Activated CD4-positive, alpha-beta memory T cell treated with anti-CD3 and anti-CD28 coated beads, Interleukin-2, amount 10 ng/mL, durations not matched to agents 7 days and 5 days (primary cell): ENCODE measurements at regions not wholly inside any gene's neighbourhood (a gene's known extent, or its start where the extent isn't known, plus 50 kb on each side); places are given as distances from the start of the nearest gene placed in this dataset.

Experiments
- CTCF ChIA-PET: fragments of 350-600 bp; sonication (Branson Sonifier 250); formaldehyde crosslinking; loops from one replicate; lab custom pipeline; 2021; ENCODE audit warnings: antibody characterized with exemption, inconsistent platforms; lab: Charles Lee
- POLR2A ChIA-PET: fragments of 350-600 bp; sonication (Branson Sonifier 250); formaldehyde crosslinking; loops from one replicate; lab custom pipeline; 2021; ENCODE audit warnings: antibody characterized with exemption; lab: Charles Lee
- DNase-seq: peaks from one replicate; pipeline ENCODE4 v3.0.0-alpha.2; 2020
- H3K27ac Mint-ChIP-seq: one replicate; pipeline ENCODE4 v1.8.0; 2021; ENCODE audit warnings: mild to moderate bottlenecking, mixed read lengths
- H3K27me3 Mint-ChIP-seq: one replicate; pipeline ENCODE4 v1.8.0; 2021; ENCODE audit warnings: mixed read lengths
- H3K36me3 Mint-ChIP-seq: one replicate; pipeline ENCODE4 v1.8.0; 2021; ENCODE audit warnings: low read depth, mixed read lengths
- H3K4me1 Mint-ChIP-seq: one replicate; pipeline ENCODE4 v1.8.0; 2021; ENCODE audit warnings: mixed read lengths
- H3K4me3 Mint-ChIP-seq: one replicate; pipeline ENCODE4 v1.8.0; 2021; ENCODE audit warnings: mild to moderate bottlenecking, mixed read lengths
- H3K9me3 Mint-ChIP-seq: one replicate; pipeline ENCODE4 v1.8.0; 2021; ENCODE audit warnings: mixed read lengths

DNA sequence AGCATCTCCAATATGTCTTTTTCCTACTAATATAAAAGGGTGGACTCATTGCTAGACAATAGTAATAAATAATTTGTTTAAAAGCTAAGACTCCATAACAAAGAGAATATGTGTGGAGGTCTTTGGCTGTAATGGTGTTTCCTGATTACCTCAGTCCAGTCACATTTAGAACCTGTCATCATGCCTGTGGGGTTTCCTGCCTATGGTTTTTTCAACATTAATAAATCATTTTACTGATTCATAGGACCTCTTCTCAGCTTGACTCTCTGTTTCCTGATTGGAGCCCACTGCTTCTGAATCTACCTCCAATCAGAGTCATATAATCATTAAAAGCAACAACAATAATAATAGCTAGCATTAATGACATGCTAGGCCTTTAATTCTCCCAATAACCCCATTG lies 52.4 kb upstream of the GNAI1 start:
- ChIA-PET CTCF (no interaction called here), POLR2A (no interaction called here)
- Mint-ChIP-seq H3K4me3 (no peak overlapping the region), H3K27me3 (no peaks in the 10 kb centered on the region), H3K9me3 (no peaks in the 10 kb centered on the region), H3K36me3 (no peaks in the 10 kb centered on the region), H3K4me1 (peaks cover 4% of the 10 kb centered on the region), H3K27ac (no peak overlapping the region)
- DNase-seq, result no peak

DNA sequence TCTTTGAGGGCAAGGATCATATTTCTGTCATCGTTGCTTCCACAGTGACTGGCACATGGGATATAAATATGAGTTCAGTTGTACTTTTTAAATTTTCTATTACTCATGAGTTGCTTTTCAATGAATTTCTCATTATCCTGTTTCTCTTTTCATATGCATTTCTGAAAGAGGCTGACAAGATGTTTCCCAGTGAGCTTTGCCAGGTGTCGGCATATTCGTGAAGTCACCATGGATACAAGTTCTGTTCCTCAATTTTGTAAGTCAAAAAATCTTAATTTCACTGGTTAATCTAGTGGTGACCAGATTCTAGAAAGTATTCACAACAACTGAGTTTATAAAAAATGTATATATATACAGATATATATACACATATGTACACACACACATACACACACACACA lies 55.7 kb upstream of the GNAI1 start:
- no peaks in the 10 kb centered on the region for H3K27me3 Mint-ChIP-seq
- DNase-seq, result no peak
- no peaks in the 10 kb centered on the region for H3K36me3 Mint-ChIP-seq
- no peak overlapping the region for H3K27ac Mint-ChIP-seq
- ChIA-PET CTCF (no interaction called here), POLR2A (no interaction called here)
- H3K4me3 Mint-ChIP-seq, result no peak overlapping the region
- peaks cover 4% of the 10 kb centered on the region for H3K4me1 Mint-ChIP-seq
- H3K9me3 Mint-ChIP-seq, result peaks cover 4% of the 10 kb centered on the region

DNA sequence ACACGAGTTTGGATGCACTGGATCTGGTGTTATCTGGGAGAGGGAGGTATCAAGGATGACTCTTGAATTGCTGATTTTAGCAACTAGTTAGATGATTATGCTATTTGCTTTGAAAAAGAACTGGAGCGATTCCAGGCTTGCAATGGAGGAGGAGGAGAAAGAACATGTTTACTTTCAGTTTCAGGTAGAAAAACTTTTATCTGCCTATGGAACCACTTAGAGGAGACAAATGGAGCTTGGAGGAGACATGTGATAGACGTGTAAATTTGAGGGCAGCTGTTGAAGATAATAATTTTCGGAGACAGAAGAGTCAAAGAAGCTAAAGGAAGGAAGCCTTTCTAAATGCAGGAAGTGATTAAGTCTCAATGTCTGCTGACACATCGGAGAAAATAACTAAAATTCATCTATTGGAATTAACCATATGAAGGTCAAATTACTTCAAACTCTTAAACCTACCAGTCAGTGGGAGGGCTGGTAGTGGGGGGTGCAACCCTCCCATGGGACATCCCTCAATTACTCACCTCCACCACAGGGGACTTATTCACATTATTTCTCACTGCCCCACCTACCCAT lies 56.4 kb upstream of the GNAI1 start:
- ChIA-PET CTCF (no interaction called here), POLR2A (no interaction called here)
- peak overlapping the region; percentile 12 for H3K4me3 Mint-ChIP-seq
- DNase-seq, result no peak
- H3K9me3 Mint-ChIP-seq, result peaks cover 4% of the 10 kb centered on the region
- peaks cover 4% of the 10 kb centered on the region for H3K4me1 Mint-ChIP-seq
- H3K27ac Mint-ChIP-seq, result no peak overlapping the region
- H3K36me3 Mint-ChIP-seq, result no peaks in the 10 kb centered on the region
- no peaks in the 10 kb centered on the region for H3K27me3 Mint-ChIP-seq

DNA sequence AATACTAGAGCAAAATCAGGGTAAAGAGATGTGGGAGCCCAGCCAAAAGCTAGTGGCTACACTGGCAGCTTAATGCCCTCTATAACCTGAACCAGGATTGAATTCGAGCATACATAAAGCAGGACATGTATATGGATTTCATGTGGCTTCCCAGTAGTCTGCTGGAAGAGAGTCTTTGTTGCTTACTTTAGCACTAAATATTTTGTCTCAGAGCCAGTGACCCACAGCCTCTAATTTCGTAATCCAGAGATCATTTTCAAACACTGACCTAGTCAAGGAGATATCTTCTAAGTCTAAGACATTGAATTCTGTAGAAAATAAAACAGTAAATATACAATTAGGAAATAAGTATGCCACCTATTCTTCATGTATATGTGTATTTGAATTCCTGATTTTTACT lies 64.2 kb upstream of the GNAI1 start:
- Mint-ChIP-seq H3K4me1 (no peaks in the 10 kb centered on the region), H3K4me3 (no peak overlapping the region), H3K36me3 (no peaks in the 10 kb centered on the region), H3K27me3 (no peaks in the 10 kb centered on the region), H3K27ac (no peak overlapping the region), H3K9me3 (peaks cover 7% of the 10 kb centered on the region)
- CTCF ChIA-PET, result no interaction called here
- no peak for DNase-seq
- POLR2A ChIA-PET, result no interaction called here

DNA sequence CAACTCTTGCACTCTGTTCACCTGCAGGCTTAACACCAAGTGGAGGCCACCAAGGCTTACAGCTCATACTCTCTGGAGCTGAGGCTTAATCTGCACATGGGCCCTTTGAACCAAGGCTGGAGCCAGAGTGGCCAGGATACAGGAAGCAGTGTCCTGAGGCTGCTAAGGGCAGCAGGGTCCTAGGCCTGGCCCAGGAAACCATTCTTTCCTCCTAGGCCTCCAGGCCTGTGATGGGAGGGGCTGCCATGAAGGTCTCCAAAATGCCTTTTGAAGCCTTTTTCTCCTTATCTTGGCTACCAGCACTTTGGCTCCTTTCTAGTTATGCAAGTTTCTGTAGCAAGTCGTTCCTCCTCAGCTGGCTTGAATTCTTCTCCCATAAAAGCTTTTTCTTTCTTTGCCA lies 68.0 kb upstream of the GNAI1 start:
- no peaks in the 10 kb centered on the region for H3K36me3 Mint-ChIP-seq
- CTCF ChIA-PET, result no interaction called here
- peaks cover 4% of the 10 kb centered on the region for H3K9me3 Mint-ChIP-seq
- POLR2A ChIA-PET, result no interaction called here
- no peak for DNase-seq
- H3K27me3 Mint-ChIP-seq, result no peaks in the 10 kb centered on the region
- H3K27ac Mint-ChIP-seq, result no peak overlapping the region
- H3K4me1 Mint-ChIP-seq, result no peaks in the 10 kb centered on the region
- no peak overlapping the region for H3K4me3 Mint-ChIP-seq

DNA sequence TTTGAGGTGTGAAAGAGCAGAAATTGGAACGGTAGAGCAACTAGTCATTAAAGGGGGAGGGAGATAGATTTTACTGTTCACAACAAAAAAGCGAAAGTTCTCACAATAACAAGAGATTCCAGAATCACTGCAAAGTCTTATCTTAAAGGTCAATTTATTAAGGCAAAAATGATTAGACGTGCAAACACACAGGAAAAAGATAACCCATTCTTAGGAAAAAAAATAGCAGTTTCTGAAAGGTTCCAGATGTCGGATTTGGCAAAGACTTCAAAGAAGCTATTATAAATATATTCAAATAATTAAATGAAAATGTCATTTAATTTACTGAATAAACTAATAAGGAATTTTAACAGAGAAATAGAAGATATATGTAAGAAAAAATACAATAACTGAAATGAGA lies 70.8 kb upstream of the GNAI1 start:
- no peak for DNase-seq
- ChIA-PET CTCF (no interaction called here), POLR2A (no interaction called here)
- Mint-ChIP-seq H3K4me3 (no peak overlapping the region), H3K36me3 (no peaks in the 10 kb centered on the region), H3K27me3 (no peaks in the 10 kb centered on the region), H3K9me3 (peaks cover 4% of the 10 kb centered on the region), H3K27ac (no peak overlapping the region), H3K4me1 (no peaks in the 10 kb centered on the region)

DNA sequence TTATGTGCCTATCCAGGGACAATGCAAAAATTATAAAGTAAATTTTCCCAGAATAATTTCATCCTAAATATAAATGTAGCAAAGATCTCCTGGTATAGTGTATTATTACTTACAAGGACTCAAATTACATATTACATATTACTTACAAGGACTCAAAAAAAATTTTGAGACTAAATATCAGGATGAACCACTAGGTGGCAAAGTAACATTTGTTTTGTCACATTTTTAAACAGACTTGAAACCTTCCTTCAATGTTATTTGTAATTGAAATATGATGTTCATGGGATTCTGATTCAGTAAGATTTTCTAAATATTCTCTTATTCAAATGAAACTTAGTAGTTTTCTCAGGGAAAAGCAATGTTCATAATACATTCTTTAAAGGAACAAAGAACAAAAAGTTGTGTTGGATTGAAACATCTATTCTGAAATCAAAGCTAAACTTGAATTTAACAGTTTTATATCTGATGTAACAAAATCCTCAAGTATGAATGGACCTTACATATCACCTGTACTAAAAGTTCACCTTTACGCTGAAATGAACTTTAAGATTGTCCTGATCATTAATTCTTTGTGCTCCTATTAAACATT lies 74.3 kb upstream of the GNAI1 start:
- Mint-ChIP-seq H3K4me1 (no peaks in the 10 kb centered on the region), H3K36me3 (no peaks in the 10 kb centered on the region), H3K9me3 (no peaks in the 10 kb centered on the region), H3K4me3 (no peak overlapping the region), H3K27me3 (no peaks in the 10 kb centered on the region), H3K27ac (no peak overlapping the region)
- no peak for DNase-seq
- ChIA-PET POLR2A (no interaction called here), CTCF (no interaction called here)

DNA sequence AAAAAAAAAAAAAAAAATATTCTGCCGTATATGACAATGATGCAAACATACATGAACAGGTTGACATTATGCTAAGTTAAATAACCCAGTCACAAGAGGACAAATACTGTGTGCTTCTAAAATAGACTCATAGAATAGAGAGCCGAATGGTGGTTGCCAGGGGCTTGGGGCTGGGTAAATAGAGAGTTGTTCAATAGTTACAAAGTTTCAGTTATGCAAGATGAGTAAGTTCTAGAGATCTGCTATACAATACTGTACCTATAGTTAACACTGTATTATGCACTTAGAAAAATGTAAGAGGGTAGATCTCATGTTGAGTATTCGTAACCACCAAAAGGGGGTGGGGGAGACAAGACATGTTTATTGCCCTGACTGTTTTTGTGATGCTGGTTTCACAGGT lies 77.1 kb upstream of the GNAI1 start:
- CTCF ChIA-PET, result interaction anchor here (0.6 kb wide), 1 partner anchor 46 kb away, joined by 3 read pairs; no protein-coding TSS in a partner anchor
- H3K27me3 Mint-ChIP-seq, result no peaks in the 10 kb centered on the region
- no peak overlapping the region for H3K4me3 Mint-ChIP-seq
- H3K4me1 Mint-ChIP-seq, result no peaks in the 10 kb centered on the region
- H3K36me3 Mint-ChIP-seq, result no peaks in the 10 kb centered on the region
- H3K9me3 Mint-ChIP-seq, result no peaks in the 10 kb centered on the region
- H3K27ac Mint-ChIP-seq, result no peak overlapping the region
- no peak for DNase-seq
- POLR2A ChIA-PET, result no interaction called here

DNA sequence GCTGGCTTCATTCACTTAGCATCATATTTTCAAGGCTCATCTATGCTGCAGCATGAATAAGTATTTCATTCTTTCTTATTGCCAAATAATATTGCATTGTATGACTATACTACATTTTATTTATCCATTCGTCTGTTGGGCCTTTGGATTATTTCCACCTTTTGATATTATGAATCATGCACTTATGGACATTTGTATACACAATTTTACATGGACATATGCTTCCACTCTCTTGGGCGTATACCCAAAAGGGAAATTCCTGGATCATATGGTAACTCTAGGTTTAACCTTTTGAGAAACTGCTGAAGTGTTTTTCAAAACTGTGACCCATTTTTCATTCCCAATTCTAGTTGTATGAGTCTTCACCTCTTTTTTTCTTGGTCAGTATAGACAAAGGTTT lies 80.3 kb upstream of the GNAI1 start:
- no peaks in the 10 kb centered on the region for H3K9me3 Mint-ChIP-seq
- no peak overlapping the region for H3K4me3 Mint-ChIP-seq
- no peaks in the 10 kb centered on the region for H3K36me3 Mint-ChIP-seq
- no peak overlapping the region for H3K27ac Mint-ChIP-seq
- CTCF ChIA-PET, result no interaction called here
- POLR2A ChIA-PET, result no interaction called here
- no peak for DNase-seq
- no peaks in the 10 kb centered on the region for H3K4me1 Mint-ChIP-seq
- no peaks in the 10 kb centered on the region for H3K27me3 Mint-ChIP-seq

DNA sequence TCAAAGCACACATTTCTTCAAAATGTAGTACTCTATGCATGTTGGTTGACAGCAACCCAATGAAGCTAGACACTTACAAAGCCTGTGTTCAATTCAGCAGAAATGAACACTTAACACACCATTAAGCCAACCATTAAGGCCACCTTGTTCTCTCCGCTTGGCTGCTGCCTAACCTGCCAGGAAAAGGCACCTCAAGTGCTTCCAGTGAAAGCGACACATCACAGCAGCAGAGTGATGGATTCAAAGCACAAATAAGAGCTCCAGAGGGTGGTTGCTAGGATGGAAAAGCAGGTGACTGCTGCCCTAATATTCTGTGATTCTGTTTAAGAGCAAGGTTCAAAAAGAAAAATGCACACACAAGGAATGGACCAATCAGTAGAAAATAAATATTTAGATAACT lies 81.5 kb upstream of the GNAI1 start:
- Mint-ChIP-seq H3K4me1 (no peaks in the 10 kb centered on the region), H3K27me3 (no peaks in the 10 kb centered on the region), H3K9me3 (no peaks in the 10 kb centered on the region), H3K27ac (no peak overlapping the region), H3K4me3 (no peak overlapping the region), H3K36me3 (no peaks in the 10 kb centered on the region)
- POLR2A ChIA-PET, result no interaction called here
- CTCF ChIA-PET, result no interaction called here
- DNase-seq, result no peak

DNA sequence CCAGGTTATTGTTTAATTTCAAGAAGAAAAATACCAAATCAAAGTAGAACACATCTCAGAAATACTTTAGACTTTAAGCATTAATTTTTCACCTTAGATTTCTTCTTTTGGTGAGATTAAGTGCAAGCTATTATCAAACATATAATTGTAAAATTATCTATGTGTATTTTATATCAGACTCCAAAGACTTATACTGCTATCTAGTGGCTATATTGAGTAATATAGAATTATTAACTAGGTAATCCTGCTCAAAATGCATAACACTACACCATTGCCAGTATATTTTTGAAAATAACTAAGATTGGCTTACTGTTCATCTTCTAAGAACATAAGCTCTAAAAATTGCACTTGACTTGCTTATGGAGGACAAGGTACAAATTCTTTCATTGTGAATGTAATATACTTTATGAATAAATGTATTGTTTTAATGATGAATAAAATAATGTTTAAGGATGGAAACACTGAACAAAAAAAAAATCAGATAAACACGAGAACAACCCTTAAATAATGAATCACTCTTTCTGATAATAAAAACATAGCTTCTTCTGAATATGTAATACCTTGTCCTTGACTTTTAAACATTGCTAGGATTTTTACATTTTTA lies 86.7 kb upstream of the GNAI1 start:
- Mint-ChIP-seq H3K4me1 (no peaks in the 10 kb centered on the region), H3K36me3 (no peaks in the 10 kb centered on the region)
- CTCF ChIA-PET, result no interaction called here

DNA sequence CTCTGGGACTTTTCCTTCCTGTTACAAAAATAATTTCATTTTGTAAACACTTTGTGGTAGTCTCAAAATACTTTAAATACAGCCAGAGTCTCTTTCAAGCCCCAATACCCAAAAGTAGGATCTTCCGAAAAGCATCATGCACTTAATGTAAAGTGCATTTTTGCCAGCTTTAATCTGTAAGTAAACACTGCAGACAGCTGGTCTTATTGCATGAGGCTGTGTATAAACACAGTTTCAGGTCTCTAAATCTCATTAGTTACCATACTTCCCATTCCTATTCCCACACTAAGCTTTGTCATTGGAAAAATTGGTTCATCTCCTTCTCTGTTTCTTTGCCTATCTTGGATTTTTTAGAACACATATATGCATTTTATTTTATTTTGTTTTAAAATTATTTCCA lies 87.6 kb upstream of the GNAI1 start:
- peaks cover 7% of the 10 kb centered on the region for H3K9me3 Mint-ChIP-seq
- no peaks in the 10 kb centered on the region for H3K36me3 Mint-ChIP-seq
- H3K27me3 Mint-ChIP-seq, result no peaks in the 10 kb centered on the region
- no peak overlapping the region for H3K27ac Mint-ChIP-seq
- POLR2A ChIA-PET, result no interaction called here
- H3K4me3 Mint-ChIP-seq, result no peak overlapping the region
- CTCF ChIA-PET, result no interaction called here
- no peak for DNase-seq
- H3K4me1 Mint-ChIP-seq, result no peaks in the 10 kb centered on the region

More for the DNA sequence above, 86.7 kb upstream of the GNAI1 start:
- no peak overlapping the region for H3K4me3 Mint-ChIP-seq
- DNase-seq, result no peak
- peaks cover 7% of the 10 kb centered on the region for H3K9me3 Mint-ChIP-seq
- H3K27ac Mint-ChIP-seq, result no peak overlapping the region
- POLR2A ChIA-PET, result no interaction called here
- no peaks in the 10 kb centered on the region for H3K27me3 Mint-ChIP-seq

DNA sequence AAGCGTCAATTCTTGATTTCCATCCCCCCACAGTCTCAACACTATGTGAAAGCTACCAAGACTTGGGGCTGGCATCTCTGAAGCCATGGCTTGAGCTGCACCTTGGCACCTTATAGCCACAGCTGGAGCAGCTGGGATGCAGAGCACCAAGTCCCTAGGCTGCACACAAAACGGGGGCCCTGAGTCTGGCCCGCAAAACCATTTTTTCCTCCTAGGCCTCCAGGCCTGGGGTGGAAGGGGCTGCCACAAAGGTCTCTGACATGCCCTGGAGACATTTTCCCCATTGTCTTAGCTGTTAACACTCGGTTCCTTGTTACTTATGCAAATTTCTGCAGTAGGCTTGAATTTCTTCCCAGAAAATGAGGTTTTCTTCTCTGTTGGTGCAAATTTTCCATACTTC lies 89.8 kb upstream of the GNAI1 start:
- CTCF ChIA-PET, result no interaction called here
- no peaks in the 10 kb centered on the region for H3K4me1 Mint-ChIP-seq
- no peaks in the 10 kb centered on the region for H3K27me3 Mint-ChIP-seq

DNA sequence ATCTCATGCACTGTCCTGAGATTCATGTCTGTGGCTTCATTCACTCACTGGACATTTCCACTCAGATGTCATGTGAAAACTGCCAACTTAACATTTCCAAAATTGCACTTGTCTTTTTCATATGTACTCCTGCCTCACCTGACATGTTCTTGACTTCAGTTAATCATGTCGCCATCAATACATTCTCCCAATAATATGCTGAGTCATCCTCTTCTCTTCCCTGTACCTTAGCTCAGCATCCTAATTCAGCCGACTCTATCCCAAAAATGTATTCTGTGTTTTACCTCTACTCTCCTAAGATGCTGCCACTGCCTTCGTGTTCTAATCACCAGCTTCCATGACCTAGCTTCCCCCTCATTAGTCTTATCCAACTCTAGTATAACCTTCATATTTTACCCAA lies 93.9 kb upstream of the GNAI1 start:
- Mint-ChIP-seq H3K4me1 (no peaks in the 10 kb centered on the region), H3K4me3 (no peak overlapping the region), H3K27me3 (no peaks in the 10 kb centered on the region), H3K36me3 (no peaks in the 10 kb centered on the region), H3K9me3 (peaks cover 9% of the 10 kb centered on the region), H3K27ac (no peak overlapping the region)
- DNase-seq, result no peak
- POLR2A ChIA-PET, result no interaction called here
- CTCF ChIA-PET, result no interaction called here

More for the DNA sequence above, 89.8 kb upstream of the GNAI1 start:
- Mint-ChIP-seq H3K9me3 (peaks cover 9% of the 10 kb centered on the region), H3K27ac (no peak overlapping the region), H3K36me3 (no peaks in the 10 kb centered on the region), H3K4me3 (no peak overlapping the region)
- DNase-seq, result no peak
- POLR2A ChIA-PET, result no interaction called here
